Stimulated activated CD4-positive, alpha-beta T cell treated with anti-CD3 and anti-CD28 coated beads, Interleukin-1b, Interleukin-23, amount 100 ng/mL, for 48 hours (primary cell): ENCODE measurements at regions not wholly inside any gene's neighbourhood (a gene's known extent, or its start where the extent isn't known, plus 50 kb on each side); places are given as distances from the start of the nearest gene placed in this dataset.

ENCODE experiments used
- DNase-seq: peaks from one replicate; pipeline ENCODE4 v3.0.0-alpha.2; 2020

DNA sequence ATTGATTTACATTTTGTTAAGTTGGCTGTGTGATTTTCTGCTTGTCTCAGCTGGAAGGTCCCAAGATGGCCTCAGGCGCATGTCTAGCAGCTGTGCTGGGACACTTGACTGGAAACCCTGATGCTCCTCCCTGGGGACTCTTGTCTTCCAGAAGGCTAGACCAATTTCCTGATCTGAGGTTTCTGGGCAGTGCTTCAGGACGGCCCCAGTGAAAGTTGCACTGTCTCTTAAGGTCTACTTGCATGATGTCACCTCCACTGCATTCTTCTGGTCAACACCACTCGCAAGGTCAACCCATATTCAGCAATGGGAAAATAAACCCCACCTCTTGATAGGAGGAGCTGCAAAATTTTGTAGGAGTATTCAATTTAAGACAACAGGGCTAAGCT is 116.0 kb downstream of the SALL1 start:
- no peak for DNase-seq

DNA sequence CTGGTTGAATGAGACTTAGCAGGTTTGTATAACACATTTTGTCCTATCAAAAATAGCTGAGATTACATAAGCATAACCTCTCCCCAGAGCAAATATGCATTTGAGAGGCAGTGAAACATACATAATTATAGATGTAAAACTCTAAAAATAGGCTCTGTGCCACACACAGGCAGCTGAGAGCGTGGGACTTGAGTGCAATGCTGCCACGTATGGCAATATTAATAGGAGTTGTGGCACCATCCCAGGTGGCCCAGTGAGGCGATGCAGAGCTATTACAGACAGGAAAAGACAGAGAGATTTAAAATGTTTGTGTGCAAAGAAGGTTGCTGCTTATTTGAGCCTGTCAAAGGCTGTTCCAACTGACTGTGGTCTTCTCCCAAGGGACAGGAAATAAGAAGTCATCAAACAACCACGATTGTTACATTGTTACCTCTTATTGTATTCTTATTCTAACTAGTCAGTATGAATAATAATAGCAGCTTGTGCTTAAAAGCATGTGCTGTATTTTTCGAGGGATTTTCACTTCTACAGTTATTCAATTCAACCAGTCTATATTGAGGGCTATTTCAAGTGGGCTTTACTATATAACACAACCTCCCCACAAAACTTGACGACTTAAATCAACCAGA is 116.5 kb downstream of the SALL1 start:
- DNase-seq = no peak

DNA sequence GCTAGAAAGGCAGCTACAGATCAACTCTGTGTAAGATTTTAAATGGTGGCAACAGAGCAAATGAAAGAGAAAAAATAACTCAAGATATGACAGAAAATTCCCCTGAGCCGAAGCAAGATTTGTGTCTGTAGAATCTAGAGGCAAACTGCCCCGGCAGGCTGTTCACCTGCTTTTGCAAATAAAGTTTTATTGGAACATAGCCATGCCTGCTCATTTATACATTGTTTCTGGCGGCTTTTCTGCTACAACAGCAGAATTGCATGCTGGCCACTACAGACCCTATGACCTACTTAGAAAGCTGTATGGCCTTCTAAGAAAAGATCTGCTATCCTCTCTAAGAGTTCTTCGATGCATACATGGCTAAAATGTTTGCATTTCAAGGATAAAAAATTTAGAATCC is 119.5 kb downstream of the SALL1 start:
- DNase-seq = no peak

DNA sequence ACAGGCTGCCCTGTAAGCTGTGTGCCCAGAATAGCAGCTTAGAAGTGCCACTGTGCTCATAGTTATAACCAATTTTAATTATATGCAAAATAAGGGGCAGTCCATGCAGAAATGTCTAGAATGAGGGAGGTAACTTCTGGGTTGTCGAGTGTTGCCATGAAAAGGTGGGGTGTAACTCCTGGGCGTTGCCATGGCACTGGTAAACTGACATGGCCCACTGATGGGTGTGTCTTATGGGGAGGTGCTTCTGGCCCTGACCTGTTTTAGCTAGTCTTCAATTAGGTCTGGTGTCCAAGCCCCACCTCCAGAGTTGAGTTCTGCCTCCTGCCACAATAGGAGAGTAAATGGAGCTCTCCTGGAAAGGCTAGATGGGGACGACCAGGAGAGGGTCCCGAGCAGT is 120.6 kb downstream of the SALL1 start:
- no peak for DNase-seq

DNA sequence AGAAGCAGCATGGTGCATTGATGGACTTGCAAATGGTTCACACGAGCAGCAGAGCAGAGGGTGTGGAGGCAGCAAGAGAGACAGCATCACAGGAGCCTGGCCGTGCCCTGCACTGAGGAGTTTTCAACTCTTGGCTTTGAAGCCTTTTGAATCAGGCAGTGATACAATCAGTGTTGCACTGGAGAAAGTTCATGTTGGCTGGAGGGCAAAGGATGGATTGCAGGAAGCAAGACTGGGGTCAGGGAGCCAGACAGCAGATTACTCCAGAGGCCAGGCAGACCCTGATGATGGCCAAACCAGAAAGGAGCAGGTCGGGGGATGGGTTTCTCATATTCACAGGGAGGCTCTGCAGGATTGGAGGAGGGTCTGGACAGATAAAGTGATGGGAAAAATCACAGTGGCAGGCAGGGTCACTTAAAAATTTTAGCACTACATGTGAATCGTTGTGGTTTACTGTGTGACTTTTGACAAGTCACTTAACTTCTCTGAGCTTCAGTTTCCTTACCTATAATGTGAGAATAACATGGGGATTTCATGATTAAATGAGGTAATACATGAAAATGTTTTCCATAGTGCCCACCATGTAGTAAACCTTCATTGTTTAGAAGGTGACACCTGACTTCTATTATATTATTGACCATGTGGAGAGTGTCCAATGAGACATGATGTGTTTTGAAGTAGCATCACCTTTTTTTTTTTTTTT is 125.3 kb downstream of the SALL1 start:
- DNase-seq = no peak

GRCh38 chr16:51024703-51025102 is 126.4 kb downstream of the SALL1 start:
- no peak for DNase-seq

DNA sequence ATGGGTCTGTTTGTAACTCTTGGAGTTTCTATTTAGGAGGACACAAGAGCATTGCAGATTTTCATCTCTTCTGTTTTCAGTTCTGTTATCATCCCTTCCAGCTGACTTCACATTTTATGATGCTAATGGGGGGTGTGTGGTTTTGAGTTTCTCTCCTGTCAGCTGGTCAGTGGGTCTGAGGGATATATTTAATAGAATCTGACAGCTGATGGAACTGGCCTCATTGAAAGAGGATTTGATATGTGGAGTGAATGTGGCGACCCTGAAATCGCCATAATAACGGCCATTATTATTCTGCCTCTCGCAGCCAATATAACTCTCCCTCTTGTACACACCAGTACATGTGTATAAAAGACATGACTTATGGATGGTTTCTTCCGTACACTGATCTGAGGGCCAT is 128.1 kb downstream of the SALL1 start:
- DNase-seq = no peak

DNA sequence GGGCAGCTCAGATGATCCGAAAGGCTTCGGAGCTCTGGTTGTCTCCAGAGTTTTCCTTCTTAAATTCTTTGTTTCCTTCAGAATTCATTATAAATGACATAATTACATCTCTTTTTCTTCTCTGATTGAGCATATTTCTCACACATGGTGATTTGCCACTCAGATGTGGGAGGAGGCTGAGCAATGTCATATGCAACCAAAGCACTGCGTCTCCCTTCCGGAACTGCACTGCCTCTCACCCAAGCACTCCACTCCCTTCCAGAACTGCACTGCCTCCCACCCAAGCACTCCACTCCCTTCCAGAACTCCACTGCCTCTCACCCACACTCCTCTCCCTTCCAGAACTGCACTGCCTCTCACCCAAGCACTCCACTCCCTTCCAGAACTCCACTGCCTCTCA is 131.5 kb downstream of the SALL1 start:
- DNase-seq = no peak

- DNase-seq = no peak
Observed at GRCh38 chr16:51017969-51018368, 133.1 kb downstream of the SALL1 start.

- DNase-seq = no peak
Observed at GRCh38 chr16:51012396-51012795, 138.7 kb downstream of the SALL1 start.

DNA sequence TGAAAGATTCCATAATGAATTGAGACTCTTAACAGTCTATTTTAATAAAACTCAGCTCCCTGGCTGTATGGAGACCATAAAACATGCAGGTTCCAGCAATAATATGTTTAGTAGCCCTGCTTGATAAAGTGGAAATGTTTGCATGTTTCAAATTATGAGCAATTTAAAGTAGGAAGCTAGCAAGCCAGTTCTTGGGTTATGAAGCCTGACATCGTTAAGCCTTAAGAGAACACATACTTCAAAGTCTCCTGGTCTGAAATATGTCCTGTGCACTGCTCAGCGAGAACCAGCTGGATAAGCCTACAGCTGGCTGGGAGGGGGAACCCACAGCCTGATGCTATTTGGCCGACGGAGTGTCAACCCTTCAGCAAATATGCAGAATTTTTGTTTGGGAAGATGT is 140.3 kb downstream of the SALL1 start:
- DNase-seq = no peak

DNA sequence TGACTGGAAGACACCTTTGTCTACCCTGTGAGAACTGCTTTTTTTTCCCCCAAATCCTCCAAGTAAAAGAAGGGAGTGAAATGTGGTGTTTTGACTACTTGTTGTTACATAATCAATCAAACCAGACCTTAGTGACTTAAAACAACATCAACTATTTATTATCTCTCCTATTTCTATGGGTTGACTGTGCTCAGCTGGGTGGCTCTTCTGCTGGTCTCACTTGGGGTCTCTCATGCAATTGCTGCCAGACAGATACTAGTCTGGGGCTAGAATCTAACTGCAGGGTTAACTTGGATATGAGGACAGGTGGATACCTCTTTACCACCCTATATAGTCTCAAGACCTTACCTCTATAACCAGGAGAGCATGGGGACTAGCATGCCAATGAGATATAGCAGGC is 141.3 kb downstream of the SALL1 start:
- no peak for DNase-seq

DNA sequence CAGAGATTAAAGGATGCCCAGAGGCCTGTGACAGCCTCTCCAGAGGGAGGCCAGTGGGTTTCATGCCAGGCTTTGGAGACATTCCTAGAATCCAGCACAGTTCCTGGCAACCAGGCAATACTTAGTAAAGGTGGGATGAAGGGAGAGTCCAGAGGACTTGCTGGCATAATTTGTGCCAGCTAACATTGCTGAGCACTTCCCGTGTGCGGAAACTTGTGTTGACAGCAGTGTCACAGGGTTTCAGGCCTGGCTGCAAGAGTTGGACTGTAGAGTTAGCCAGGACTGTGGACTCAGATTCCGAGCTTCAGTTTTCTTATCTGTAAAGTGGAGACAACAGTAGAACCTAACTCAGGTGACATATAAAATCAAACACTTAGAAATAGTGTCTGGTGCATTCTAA is 141.7 kb downstream of the SALL1 start:
- no peak for DNase-seq

GRCh38 chr16:51008607-51009006 is 142.5 kb downstream of the SALL1 start:
- DNase-seq = no peak

DNA sequence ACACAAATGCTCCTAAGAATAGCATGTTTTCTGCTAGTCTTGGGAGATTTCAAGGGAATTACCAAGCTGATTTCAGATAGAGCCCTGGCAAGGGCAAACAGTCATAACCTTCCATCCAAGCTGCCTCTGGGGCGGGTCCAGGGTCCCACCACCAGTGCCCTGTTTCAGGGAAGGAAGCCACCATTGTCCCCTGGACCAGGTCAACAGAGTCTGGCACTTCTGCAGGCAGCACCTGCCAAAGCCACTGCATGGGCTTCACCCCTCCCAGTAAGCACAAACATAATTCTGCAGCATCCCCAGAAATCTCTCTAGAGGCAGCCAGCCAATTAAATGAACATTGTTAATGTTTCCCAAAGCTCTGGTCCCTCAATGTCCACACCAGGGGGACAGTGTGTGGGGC is 143.0 kb downstream of the SALL1 start:
- DNase-seq = no peak

- DNase-seq = no peak
Observed at GRCh38 chr16:51003850-51004566, 147.1 kb downstream of the SALL1 start.

- no peak for DNase-seq
Observed at GRCh38 chr16:51002881-51003490, 148.1 kb downstream of the SALL1 start.

GRCh38 chr16:50999181-50999580 is 151.9 kb downstream of the SALL1 start:
- DNase-seq = no peak

GRCh38 chr16:50998411-50998810 is 152.7 kb downstream of the SALL1 start:
- no peak for DNase-seq

- no peak for DNase-seq
Observed at GRCh38 chr16:50997679-50998078, 153.4 kb downstream of the SALL1 start.

DNA sequence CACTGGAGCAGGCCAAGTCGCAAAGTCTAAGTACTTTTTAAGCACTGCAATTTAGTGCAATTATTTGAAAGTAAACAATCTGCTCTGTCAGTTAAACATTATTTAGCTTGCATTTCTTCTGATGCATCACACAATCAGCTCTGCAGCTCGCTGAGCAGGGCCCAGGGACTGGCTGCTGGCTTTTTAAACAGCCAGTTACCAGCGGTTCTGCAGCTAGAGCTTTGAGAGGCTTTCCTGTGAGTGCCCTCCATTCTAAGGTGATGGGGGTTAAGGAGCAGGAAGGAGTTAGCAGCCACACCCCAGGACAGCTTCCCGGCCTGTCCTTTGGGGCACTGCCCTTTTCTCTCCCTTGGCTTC is 154.3 kb downstream of the SALL1 start:
- no peak for DNase-seq

- DNase-seq = no peak
Observed at GRCh38 chr16:50996166-50996829, 154.8 kb downstream of the SALL1 start.

- no peak for DNase-seq
Observed at GRCh38 chr16:50994995-50995394, 156.1 kb downstream of the SALL1 start.
